Fibroblast of villous mesenchyme (primary cell): ENCODE measurements at regions not wholly inside any gene's neighbourhood (a gene's known extent, or its start where the extent isn't known, plus 50 kb on each side); places are given as distances from the start of the nearest gene placed in this dataset.

Source experiments
- DNase-seq: peaks from one replicate; pipeline ENCODE4 v3.0.0-alpha.2; 2010; ENCODE audit warnings: low read depth
- H3K4me3 ChIP-seq: 2 replicates; pipeline ENCODE4 v1.5.1; 2011; ENCODE audit warnings: low read depth, mild to moderate bottlenecking, low read length
- TF ChIP-seq, protein P1 (sequence below): IDR thresholded peaks from 2 replicates; pipeline ENCODE4 v1.5.1; 2012; ENCODE audit warnings: low read depth, mild to moderate bottlenecking, low read length; ENCODE audit not compliant: insufficient read depth

DNA sequence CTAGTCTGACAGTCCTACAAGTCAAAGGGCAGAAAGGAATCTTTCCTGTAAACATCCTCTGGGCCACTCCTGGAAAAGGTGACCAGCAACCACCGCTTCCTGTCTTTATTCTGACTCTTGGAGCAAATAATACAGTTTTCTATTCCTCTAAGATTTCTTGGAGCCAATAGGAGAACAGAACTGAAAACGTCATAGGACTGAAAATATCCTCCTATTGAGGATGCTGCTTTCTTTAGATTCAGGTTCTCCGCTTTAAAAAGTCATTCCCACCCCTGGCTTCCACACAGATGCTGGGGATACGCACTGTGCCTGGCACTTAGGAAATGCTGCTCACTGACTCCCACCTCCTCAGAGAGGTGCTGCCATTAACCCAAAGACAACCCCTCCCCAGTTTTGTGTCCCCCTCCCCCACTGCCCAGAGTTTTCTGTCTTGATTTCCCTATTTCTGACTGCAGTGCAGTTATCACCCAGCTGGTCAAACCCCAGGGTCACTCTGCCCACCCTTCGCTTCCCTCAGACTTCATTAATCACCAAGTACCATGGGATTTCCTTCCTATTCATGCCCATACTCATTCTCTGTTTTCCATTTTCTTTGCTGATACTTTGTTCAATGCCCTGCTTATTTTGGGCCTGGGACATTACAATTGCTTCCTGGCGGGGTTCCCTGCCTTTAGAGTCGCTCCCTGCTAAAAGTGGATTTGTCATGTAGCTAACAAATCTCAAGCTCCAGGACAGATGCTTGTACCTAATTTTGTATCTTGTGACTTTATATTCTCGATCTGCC is 82.1 kb upstream of the ARHGAP29 start:
- TF ChIP-seq, protein P1, sequence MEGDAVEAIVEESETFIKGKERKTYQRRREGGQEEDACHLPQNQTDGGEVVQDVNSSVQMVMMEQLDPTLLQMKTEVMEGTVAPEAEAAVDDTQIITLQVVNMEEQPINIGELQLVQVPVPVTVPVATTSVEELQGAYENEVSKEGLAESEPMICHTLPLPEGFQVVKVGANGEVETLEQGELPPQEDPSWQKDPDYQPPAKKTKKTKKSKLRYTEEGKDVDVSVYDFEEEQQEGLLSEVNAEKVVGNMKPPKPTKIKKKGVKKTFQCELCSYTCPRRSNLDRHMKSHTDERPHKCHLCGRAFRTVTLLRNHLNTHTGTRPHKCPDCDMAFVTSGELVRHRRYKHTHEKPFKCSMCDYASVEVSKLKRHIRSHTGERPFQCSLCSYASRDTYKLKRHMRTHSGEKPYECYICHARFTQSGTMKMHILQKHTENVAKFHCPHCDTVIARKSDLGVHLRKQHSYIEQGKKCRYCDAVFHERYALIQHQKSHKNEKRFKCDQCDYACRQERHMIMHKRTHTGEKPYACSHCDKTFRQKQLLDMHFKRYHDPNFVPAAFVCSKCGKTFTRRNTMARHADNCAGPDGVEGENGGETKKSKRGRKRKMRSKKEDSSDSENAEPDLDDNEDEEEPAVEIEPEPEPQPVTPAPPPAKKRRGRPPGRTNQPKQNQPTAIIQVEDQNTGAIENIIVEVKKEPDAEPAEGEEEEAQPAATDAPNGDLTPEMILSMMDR: no peak
- no peak overlapping the region for H3K4me3 ChIP-seq
- DNase-seq: no peak

DNA sequence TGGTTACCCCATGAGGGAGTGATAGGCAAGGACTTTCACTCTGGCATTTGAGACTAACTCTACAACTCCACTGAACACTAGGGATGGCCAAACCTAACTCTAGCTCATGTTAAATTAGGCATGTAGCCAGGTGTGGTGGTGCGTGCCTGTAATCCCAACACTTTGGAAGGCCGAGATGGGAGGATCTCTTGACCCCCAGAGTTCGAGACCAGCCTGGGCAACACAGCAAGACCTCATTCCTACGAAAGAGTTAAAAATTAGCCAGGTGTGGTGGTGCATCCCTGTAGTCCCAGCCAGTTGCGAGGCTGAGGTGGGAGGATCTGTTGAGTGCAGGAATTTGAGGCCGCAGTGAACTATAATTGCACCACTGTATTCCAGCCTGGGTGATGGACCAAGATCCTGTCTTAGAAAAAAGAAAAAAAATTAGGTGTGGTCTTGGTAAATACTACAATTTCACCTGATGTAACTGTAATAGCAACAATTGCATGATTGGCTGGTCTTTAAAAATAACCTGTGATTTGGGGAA is 81.2 kb upstream of the ARHGAP29 start:
- TF ChIP-seq, protein P1: no peak
- no peak overlapping the region for H3K4me3 ChIP-seq
- DNase-seq: no peak

DNA sequence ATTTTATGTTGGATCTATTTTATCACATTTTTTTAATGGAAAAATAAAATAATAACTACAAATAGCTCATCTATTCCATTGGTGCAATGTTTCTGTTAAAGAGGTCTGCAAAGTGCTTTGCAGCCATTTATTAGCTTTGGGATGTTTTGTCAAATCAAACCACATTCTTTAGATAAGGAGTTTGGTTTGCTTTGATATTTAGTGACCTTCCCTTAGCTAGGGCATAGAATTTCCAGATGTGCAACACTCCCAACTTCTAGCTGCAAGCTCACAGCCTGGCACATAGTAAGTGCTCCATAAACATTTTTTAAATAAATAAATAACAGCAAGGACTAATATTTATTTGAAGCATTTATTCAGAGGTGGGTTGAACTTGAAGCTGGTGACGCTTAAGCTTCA is 80.4 kb upstream of the ARHGAP29 start:
- H3K4me3 ChIP-seq: no peak overlapping the region
- TF ChIP-seq, protein P1: no peak
- DNase-seq: peak; percentile 53

DNA sequence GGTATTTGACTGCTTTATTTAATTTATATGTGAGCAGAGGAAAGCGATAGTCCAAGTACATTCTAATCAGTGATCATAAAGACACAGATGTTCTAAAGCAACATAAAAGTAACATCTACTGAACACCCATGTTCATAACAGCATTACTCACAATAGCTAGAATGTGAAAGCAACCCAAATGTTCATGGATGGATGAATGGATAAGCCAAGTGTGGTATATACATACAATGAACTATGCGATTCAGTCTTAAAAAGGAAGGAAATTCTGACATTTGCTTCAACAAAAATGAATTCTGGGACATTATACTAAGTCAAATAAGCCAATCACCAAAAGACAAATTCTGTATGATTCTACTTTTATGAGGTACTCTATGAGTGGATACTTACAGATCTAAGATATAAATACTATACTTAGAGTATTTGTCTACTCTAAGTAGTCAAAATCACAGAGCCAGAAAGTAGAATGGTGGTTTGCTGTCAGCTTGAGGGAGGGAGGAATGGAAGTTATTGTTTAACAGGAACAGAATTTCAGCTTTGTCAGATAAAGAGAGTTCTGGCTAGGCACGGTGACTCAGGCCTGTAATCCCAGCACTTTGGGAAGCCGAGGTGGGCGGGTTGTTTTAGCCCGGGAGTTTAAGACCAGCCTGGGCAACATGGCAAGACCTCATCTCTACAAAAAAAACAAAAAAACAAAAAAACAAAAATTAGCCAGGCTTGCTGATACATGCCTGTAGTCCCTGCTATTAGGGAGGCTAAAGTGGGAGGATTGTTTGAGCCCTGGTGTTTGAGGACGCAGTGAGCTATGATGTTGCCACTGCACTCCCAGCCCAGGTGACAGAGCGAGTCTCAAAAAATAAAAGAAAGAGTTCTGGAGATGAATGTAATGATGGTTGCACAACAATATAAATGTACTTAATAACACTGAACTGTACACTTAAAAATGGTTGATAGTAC is 79.7 kb upstream of the ARHGAP29 start:
- TF ChIP-seq, protein P1: no peak
- peak; percentile 50 for DNase-seq

DNA sequence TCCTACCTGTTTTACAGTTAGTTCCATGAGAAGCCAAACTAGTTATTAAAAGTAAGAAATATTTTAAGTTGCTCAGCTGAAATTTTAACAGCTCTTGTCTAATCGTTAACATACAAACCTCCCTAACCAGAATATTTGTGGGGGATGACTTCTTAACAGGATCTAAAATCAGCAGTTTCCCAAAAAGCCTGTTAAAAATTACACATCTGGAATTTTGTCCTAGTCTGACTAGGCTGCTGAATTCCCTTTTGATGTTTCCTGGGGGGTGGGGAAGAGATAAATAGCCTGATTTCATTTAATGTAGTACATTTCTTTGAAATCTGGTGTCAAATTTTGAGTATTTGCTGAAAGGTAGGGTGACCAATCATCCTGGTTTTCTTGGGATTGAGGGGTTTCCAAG is 78.8 kb upstream of the ARHGAP29 start:
- no peak overlapping the region for H3K4me3 ChIP-seq
- TF ChIP-seq, protein P1: no peak
- no peak for DNase-seq

More for the DNA sequence above, 79.7 kb upstream of the ARHGAP29 start:
- H3K4me3 ChIP-seq: no peak overlapping the region

DNA sequence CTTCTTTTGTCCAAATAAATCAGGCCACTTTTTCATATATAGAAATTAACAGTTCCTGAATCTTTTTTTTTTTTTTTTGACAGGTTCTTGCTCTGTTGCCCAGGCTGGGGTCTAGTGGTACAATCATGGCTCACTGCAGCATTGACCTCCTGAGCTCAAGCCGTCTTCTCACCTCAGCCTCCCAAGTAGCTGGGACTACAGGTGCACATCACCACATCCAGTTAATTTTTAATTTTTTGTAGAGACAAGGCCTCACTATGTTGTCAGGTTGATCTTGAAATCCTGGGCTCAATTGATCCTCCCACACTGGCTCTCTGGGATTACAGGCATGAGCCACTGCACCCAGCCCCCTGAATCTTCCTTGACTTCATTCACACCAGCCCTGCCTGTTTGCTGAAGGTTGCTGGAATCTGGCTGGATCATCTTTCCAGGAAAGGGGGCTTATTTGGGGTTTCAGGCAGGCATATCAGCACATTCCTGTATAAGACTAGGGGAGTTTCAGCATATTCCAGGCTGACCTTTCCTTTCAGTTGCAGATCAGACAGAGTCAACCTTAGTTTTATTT is 78.2 kb upstream of the ARHGAP29 start:
- TF ChIP-seq, protein P1: no peak

More for the DNA sequence above, 78.2 kb upstream of the ARHGAP29 start:
- DNase-seq: no peak
- H3K4me3 ChIP-seq: no peak overlapping the region
